Activated CD8-positive, alpha-beta T cell treated with anti-CD3 and anti-CD28 coated beads, Interleukin-2, amount 10 ng/mL, durations not matched to agents 7 days and 5 days (primary cell): ENCODE measurements at regions not wholly inside any gene's neighbourhood (a gene's known extent, or its start where the extent isn't known, plus 50 kb on each side); places are given as distances from the start of the nearest gene placed in this dataset.
"Not testable (repeated sequence)": the region's sequence is repeated elsewhere in the genome, so short reads cannot be mapped to it uniquely, and the experiment has no call there.

Source experiments
- ATAC-seq: fragments of 150-1000 bp; cut with Tn5 transposase; one replicate; pipeline ENCODE4 v1.10.0; 2021; ENCODE audit warnings: moderate library complexity
- CTCF ChIA-PET: fragments of 350-600 bp; sonication (Branson Sonifier 250); formaldehyde crosslinking; loops from one replicate; lab custom pipeline; 2021; ENCODE audit warnings: antibody characterized with exemption; lab: Charles Lee
- POLR2A ChIA-PET: fragments of 350-600 bp; sonication (Branson Sonifier 250); formaldehyde crosslinking; loops from one replicate; lab custom pipeline; 2021; ENCODE audit warnings: antibody characterized with exemption; lab: Charles Lee
- DNase-seq: peaks from one replicate; pipeline ENCODE4 v3.0.0-alpha.2; 2020
- H3K27ac Mint-ChIP-seq: one replicate; pipeline ENCODE4 v1.8.0; 2021; ENCODE audit warnings: mild to moderate bottlenecking, mixed read lengths
- H3K27me3 Mint-ChIP-seq: one replicate; pipeline ENCODE4 v1.8.0; 2021; ENCODE audit warnings: low read depth, mixed read lengths
- H3K36me3 Mint-ChIP-seq: one replicate; pipeline ENCODE4 v1.8.0; 2021; ENCODE audit warnings: low read depth, mixed read lengths
- H3K4me1 Mint-ChIP-seq: one replicate; pipeline ENCODE4 v1.8.0; 2021; ENCODE audit warnings: low read depth, mixed read lengths
- H3K4me3 Mint-ChIP-seq: one replicate; pipeline ENCODE4 v1.8.0; 2021; ENCODE audit warnings: mild to moderate bottlenecking, mixed read lengths
- H3K9me3 Mint-ChIP-seq: one replicate; pipeline ENCODE4 v1.8.0; 2022; ENCODE audit warnings: mixed read lengths; ENCODE audit not compliant: insufficient read depth

- no peaks in the 10 kb centered on the region for H3K9me3 Mint-ChIP-seq
- DNase-seq = no peak
- H3K27ac Mint-ChIP-seq = no peak overlapping the region
- H3K4me3 Mint-ChIP-seq = no peak overlapping the region
- POLR2A ChIA-PET = no interaction called here
- CTCF ChIA-PET = no interaction called here
- H3K4me1 Mint-ChIP-seq = no peaks in the 10 kb centered on the region
- H3K27me3 Mint-ChIP-seq = no peaks in the 10 kb centered on the region
- no peak for ATAC-seq
- no peaks in the 10 kb centered on the region for H3K36me3 Mint-ChIP-seq
Observed at GRCh38 chrX:4560192-4560591, 846.7 kb upstream of the PRKX start.

- H3K9me3 Mint-ChIP-seq = no peaks in the 10 kb centered on the region
- no peaks in the 10 kb centered on the region for H3K4me1 Mint-ChIP-seq
- no peak overlapping the region for H3K27ac Mint-ChIP-seq
- no peak for DNase-seq
- no peak for ATAC-seq
- POLR2A ChIA-PET = no interaction called here
- H3K36me3 Mint-ChIP-seq = no peaks in the 10 kb centered on the region
- H3K4me3 Mint-ChIP-seq = no peak overlapping the region
- H3K27me3 Mint-ChIP-seq = no peaks in the 10 kb centered on the region
- CTCF ChIA-PET = no interaction called here
Observed at GRCh38 chrX:4550018-4550417, 836.6 kb upstream of the PRKX start.

- H3K4me3 Mint-ChIP-seq = no peak overlapping the region
- no peaks in the 10 kb centered on the region for H3K36me3 Mint-ChIP-seq
- POLR2A ChIA-PET = no interaction called here
- no peaks in the 10 kb centered on the region for H3K27me3 Mint-ChIP-seq
- no peaks in the 10 kb centered on the region for H3K4me1 Mint-ChIP-seq
- no peaks in the 10 kb centered on the region for H3K9me3 Mint-ChIP-seq
- no peak overlapping the region for H3K27ac Mint-ChIP-seq
- peak; percentile 44 for DNase-seq
- no peak for ATAC-seq
- CTCF ChIA-PET = no interaction called here
Observed at GRCh38 chrX:4547213-4547836, 833.9 kb upstream of the PRKX start.

DNA sequence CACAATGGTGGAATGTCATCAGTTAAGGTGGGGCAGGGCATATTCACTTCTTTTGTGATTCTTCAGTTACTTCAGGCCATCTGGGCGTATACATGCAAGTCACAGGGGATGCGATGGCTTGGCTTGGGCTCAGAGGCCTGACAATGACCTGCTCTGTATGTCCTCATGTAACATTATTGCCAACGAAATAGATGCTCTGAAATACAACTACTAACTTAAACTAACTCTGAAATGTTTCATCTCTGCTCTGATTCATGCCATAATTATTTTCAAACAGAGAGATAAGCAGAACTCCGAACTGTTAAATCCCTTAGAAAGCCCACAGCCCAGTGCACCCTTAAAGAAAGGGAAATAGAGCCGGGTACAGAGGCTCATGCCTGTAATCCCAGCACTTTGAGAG, 832.7 kb upstream of the PRKX start:
- H3K36me3 Mint-ChIP-seq, H3K4me3 Mint-ChIP-seq, H3K4me1 Mint-ChIP-seq, POLR2A ChIA-PET, H3K27me3 Mint-ChIP-seq, H3K27ac Mint-ChIP-seq, H3K9me3 Mint-ChIP-seq, ATAC-seq, DNase-seq, CTCF ChIA-PET: not testable (repeated sequence)

GRCh38 chrX:4528247-4528646, 814.8 kb upstream of the PRKX start:
- Mint-ChIP-seq H3K9me3 (no peaks in the 10 kb centered on the region), H3K4me3 (no peak overlapping the region), H3K27me3 (no peaks in the 10 kb centered on the region), H3K27ac (no peak overlapping the region), H3K4me1 (no peaks in the 10 kb centered on the region), H3K36me3 (no peaks in the 10 kb centered on the region)
- ChIA-PET POLR2A (no interaction called here), CTCF (no interaction called here)
- DNase-seq = no peak
- no peak for ATAC-seq

- Mint-ChIP-seq H3K27me3 (no peaks in the 10 kb centered on the region), H3K4me1 (no peaks in the 10 kb centered on the region), H3K4me3 (no peak overlapping the region), H3K36me3 (no peaks in the 10 kb centered on the region), H3K27ac (no peak overlapping the region), H3K9me3 (no peaks in the 10 kb centered on the region)
- no peak for DNase-seq
- no peak for ATAC-seq
- ChIA-PET POLR2A (no interaction called here), CTCF (no interaction called here)
Observed at GRCh38 chrX:4485912-4486311, 772.5 kb upstream of the PRKX start.

- Mint-ChIP-seq H3K27ac (no peak overlapping the region), H3K36me3 (no peaks in the 10 kb centered on the region), H3K9me3 (no peaks in the 10 kb centered on the region), H3K27me3 (no peaks in the 10 kb centered on the region), H3K4me3 (no peak overlapping the region), H3K4me1 (no peaks in the 10 kb centered on the region)
- DNase-seq (no peak), ATAC-seq (no peak)
- ChIA-PET CTCF (no interaction called here), POLR2A (no interaction called here)
Observed at GRCh38 chrX:4484266-4484665, 770.8 kb upstream of the PRKX start.

- CTCF ChIA-PET = no interaction called here
- no peaks in the 10 kb centered on the region for H3K4me1 Mint-ChIP-seq
- no peaks in the 10 kb centered on the region for H3K27me3 Mint-ChIP-seq
- POLR2A ChIA-PET = no interaction called here
- no peak overlapping the region for H3K4me3 Mint-ChIP-seq
- H3K9me3 Mint-ChIP-seq = peaks cover 5% of the 10 kb centered on the region
- no peak for ATAC-seq
- no peaks in the 10 kb centered on the region for H3K36me3 Mint-ChIP-seq
- H3K27ac Mint-ChIP-seq = no peak overlapping the region
- DNase-seq = no peak
Observed at GRCh38 chrX:4451591-4451990, 738.1 kb upstream of the PRKX start.

GRCh38 chrX:4450177-4450576, 736.7 kb upstream of the PRKX start:
- DNase-seq (no peak), ATAC-seq (no peak)
- Mint-ChIP-seq H3K27ac (no peak overlapping the region), H3K9me3 (peaks cover 5% of the 10 kb centered on the region), H3K4me3 (no peak overlapping the region), H3K36me3 (no peaks in the 10 kb centered on the region), H3K27me3 (no peaks in the 10 kb centered on the region), H3K4me1 (no peaks in the 10 kb centered on the region)
- ChIA-PET CTCF (no interaction called here), POLR2A (no interaction called here)

GRCh38 chrX:4435905-4436304, 722.5 kb upstream of the PRKX start:
- H3K27ac Mint-ChIP-seq = no peak overlapping the region
- no peaks in the 10 kb centered on the region for H3K27me3 Mint-ChIP-seq
- no peak for ATAC-seq
- no peaks in the 10 kb centered on the region for H3K4me1 Mint-ChIP-seq
- no peaks in the 10 kb centered on the region for H3K36me3 Mint-ChIP-seq
- no peak for DNase-seq
- CTCF ChIA-PET = interaction anchor here (0.6 kb wide), 1 partner anchor 1353 kb away, joined by 3 read pairs; no protein-coding TSS in a partner anchor
- no peaks in the 10 kb centered on the region for H3K9me3 Mint-ChIP-seq
- no peak overlapping the region for H3K4me3 Mint-ChIP-seq
- POLR2A ChIA-PET = no interaction called here

- ATAC-seq (no peak), DNase-seq (no peak)
- Mint-ChIP-seq H3K36me3 (no peaks in the 10 kb centered on the region), H3K4me1 (no peaks in the 10 kb centered on the region), H3K27me3 (no peaks in the 10 kb centered on the region), H3K27ac (no peak overlapping the region), H3K9me3 (no peaks in the 10 kb centered on the region), H3K4me3 (no peak overlapping the region)
- POLR2A ChIA-PET = no interaction called here
- CTCF ChIA-PET = no interaction called here
Observed at GRCh38 chrX:4397471-4397870, 684.0 kb upstream of the PRKX start.

DNA sequence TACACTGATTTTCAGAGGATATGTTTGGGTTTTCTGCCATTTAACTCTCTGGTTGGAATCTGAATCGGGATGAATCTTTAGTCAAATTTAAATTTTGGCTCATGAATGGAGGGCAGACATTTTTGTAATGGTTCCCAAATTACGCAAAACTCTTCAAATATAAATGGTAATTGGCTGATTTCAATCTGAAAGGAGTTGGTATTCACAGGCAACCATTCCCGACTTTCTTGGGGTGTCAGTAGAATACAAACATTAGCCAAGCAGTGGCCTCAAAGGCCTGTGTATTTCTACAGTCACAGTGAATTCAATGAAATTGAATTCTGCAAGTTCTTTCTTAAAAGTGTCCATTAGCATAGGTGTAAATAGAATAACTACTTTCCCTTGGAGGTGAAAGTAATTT, 668.8 kb upstream of the PRKX start:
- no peaks in the 10 kb centered on the region for H3K27me3 Mint-ChIP-seq
- ATAC-seq = no peak
- POLR2A ChIA-PET = no interaction called here
- H3K36me3 Mint-ChIP-seq = no peaks in the 10 kb centered on the region
- H3K9me3 Mint-ChIP-seq = no peaks in the 10 kb centered on the region
- no peak overlapping the region for H3K4me3 Mint-ChIP-seq
- CTCF ChIA-PET = no interaction called here
- DNase-seq = no peak
- no peak overlapping the region for H3K27ac Mint-ChIP-seq
- no peaks in the 10 kb centered on the region for H3K4me1 Mint-ChIP-seq

GRCh38 chrX:4380710-4381109, 667.3 kb upstream of the PRKX start:
- ATAC-seq (no peak), DNase-seq (no peak)
- ChIA-PET CTCF (no interaction called here), POLR2A (no interaction called here)
- no peaks in the 10 kb centered on the region for H3K36me3 Mint-ChIP-seq
- no peak overlapping the region for H3K27ac Mint-ChIP-seq
- H3K27me3 Mint-ChIP-seq = no peaks in the 10 kb centered on the region
- H3K9me3 Mint-ChIP-seq = no peaks in the 10 kb centered on the region
- H3K4me1 Mint-ChIP-seq = no peaks in the 10 kb centered on the region
- no peak overlapping the region for H3K4me3 Mint-ChIP-seq
